T-helper 17 cell (primary cell): ENCODE measurements at regions not wholly inside any gene's neighbourhood (a gene's known extent, or its start where the extent isn't known, plus 50 kb on each side); places are given as distances from the start of the nearest gene placed in this dataset.

Experiments
- ATAC-seq: fragments of 150-1000 bp; cut with Tn5 transposase; 2 replicates; pipeline ENCODE4 v1.10.0; 2021; ENCODE audit warnings: mild to moderate bottlenecking, moderate library complexity
- DNase-seq, 3 donors: peaks; one replicate each; pipeline versions ENCODE4 v3.0.0 to v3.0.0-alpha.2; 2020 to 2021
- H3K9me3 ChIP-seq: one replicate; pipeline ENCODE4 v1.7.0; 2013; ENCODE audit warnings: low read length, mild to moderate bottlenecking; ENCODE audit not compliant: control insufficient read depth, poor library complexity, severe bottlenecking
- H3K27ac Mint-ChIP-seq: one replicate; pipeline ENCODE4 v1.8.0; 2022; ENCODE audit warnings: mild to moderate bottlenecking, moderate library complexity, mixed read lengths
- H3K27me3 Mint-ChIP-seq: one replicate; pipeline ENCODE4 v1.8.0; 2022; ENCODE audit warnings: mixed read lengths
- H3K36me3 Mint-ChIP-seq: one replicate; pipeline ENCODE4 v1.8.0; 2022; ENCODE audit warnings: low read depth, mixed read lengths
- H3K4me1 Mint-ChIP-seq: one replicate; pipeline ENCODE4 v1.8.0; 2022; ENCODE audit warnings: mild to moderate bottlenecking, mixed read lengths
- H3K4me3 Mint-ChIP-seq: one replicate; pipeline ENCODE4 v1.8.0; 2022; ENCODE audit warnings: mild to moderate bottlenecking, moderate library complexity, mixed read lengths

DNA sequence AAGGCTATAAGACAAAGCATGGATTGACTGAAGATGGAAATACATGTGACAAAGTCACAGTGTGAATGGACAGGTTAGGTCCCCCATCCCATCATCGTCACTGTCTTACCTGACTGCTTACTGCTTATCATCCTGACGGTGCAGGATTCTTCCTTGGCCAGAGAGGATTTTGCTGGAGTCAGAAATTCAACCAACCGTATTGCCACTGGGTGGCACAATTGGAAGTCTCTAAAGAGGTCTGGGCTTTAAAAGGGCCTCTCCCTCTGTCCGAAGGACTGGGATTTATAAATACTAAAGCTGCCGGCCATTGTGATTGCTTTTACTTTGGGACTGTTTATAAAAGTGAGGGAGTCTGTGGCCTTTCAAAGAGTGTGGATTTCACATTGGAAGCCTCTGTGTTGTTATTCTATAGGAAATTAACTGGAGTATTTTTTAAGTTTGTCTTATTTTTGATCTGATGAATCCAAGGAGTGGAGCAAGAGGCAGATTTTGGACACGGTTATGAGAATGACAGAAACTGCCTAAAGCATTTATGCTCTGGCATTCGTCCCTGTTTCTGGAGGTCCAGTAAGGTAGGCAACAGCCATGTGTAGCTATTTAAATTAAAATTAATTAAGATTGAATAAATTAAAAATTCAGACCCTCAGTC lies 113.3 kb upstream of the CREB5 start:
- Mint-ChIP-seq H3K4me3 (no peak overlapping the region), H3K27me3 (peaks cover 16% of the 10 kb centered on the region), H3K4me1 (peaks cover 2% of the 10 kb centered on the region), H3K36me3 (no peaks in the 10 kb centered on the region), H3K27ac (no peak overlapping the region)
- DNase-seq (no peak), ATAC-seq (no peak)
- no peaks in the 10 kb centered on the region for H3K9me3 ChIP-seq

DNA sequence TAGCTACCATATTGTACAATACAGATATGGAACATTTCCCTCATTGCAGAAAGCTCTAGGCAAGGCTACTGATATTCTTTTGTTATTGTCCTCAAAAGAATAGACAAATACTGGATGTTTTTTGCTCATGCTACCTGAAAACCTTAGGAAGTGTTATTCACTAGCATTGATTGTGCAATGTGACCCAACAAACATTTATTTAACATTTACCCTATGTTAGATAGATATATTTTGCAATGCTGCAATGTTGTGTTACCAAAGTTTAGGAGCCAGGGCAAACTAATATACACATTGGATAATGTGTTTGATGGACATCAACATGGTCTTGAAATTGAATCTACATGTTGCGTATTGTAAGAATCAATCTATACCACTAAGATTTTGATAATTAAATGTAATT lies 112.8 kb upstream of the CREB5 start:
- Mint-ChIP-seq H3K36me3 (no peaks in the 10 kb centered on the region), H3K4me1 (peaks cover 2% of the 10 kb centered on the region), H3K27me3 (peaks cover 16% of the 10 kb centered on the region), H3K4me3 (no peak overlapping the region), H3K27ac (no peak overlapping the region)
- H3K9me3 ChIP-seq, result no peaks in the 10 kb centered on the region
- ATAC-seq (no peak), DNase-seq (no peak)

DNA sequence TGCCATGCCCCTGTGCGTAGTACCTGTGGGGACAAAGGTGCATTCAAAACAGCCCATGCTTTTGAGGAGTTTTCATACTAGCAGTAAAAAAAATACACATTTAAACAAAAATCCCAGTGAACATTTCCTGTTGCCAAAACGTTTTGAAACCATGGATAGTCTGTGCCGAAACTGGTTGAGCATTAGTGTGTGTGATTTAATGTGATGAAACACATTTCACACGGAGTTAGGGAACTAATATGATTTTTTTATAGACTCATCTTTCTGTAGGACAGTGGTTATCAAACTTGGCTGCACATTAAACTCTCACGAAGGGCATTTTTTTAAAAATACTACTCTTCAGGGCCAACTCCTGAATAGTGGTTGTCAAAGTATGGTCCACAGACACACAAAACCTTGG lies 111.8 kb upstream of the CREB5 start:
- Mint-ChIP-seq H3K27me3 (peaks cover 14% of the 10 kb centered on the region), H3K27ac (no peak overlapping the region), H3K4me1 (peaks cover 4% of the 10 kb centered on the region), H3K36me3 (no peaks in the 10 kb centered on the region), H3K4me3 (no peak overlapping the region)
- H3K9me3 ChIP-seq, result no peaks in the 10 kb centered on the region
- ATAC-seq, result no peak
- DNase-seq, result no peak

DNA sequence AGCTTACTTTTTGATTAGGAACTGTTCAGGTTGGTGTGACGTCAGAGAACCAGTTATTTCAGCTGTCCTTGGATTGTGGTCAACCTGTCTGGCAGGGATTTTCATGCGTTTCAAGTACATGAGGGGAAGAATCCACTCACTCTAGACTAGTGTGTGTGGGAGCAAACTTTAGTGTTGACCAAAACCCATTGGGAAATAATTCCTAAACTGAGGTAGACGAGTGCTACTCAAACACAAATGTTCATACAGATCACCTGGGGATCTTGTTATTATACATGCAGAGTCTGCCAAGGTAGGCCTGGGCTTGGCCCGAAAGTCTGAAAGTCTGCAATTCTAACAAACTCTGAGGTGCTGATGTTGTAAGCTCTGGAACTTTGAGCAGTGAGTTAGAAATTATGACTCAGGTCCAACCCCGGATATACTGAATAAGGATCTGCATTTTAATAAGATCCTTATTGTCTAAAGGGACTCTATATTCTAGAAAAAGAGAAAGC lies 111.1 kb upstream of the CREB5 start:
- H3K9me3 ChIP-seq, result no peaks in the 10 kb centered on the region
- no peaks in the 10 kb centered on the region for H3K36me3 Mint-ChIP-seq
- no peak overlapping the region for H3K27ac Mint-ChIP-seq
- no peak overlapping the region for H3K4me3 Mint-ChIP-seq
- peaks cover 4% of the 10 kb centered on the region for H3K4me1 Mint-ChIP-seq
- no peak for ATAC-seq
- no peak for DNase-seq
- peaks cover 11% of the 10 kb centered on the region for H3K27me3 Mint-ChIP-seq

DNA sequence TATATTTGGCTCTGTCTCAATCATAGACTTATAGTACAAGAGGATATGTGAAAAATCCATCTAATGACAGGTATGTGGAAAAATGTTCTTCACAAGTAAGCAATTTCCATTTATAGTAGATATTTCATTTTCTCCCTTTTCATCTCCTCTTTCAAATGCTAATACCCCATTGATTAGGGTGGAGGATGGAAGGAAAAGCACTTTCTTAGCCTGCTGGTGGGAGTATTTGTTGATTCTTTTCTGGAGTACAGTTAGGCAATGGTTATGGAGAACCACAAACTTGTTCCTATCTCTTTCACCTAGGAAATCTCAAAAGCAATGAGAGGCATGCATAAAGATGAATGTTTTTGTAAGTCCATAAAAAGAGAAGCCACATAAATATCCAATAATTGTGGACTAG lies 108.0 kb upstream of the CREB5 start:
- no peak overlapping the region for H3K27ac Mint-ChIP-seq
- peaks cover 20% of the 10 kb centered on the region for H3K27me3 Mint-ChIP-seq
- no peak for ATAC-seq
- H3K9me3 ChIP-seq, result no peaks in the 10 kb centered on the region
- no peak overlapping the region for H3K4me3 Mint-ChIP-seq
- DNase-seq, result no peak
- no peaks in the 10 kb centered on the region for H3K36me3 Mint-ChIP-seq
- peaks cover 2% of the 10 kb centered on the region for H3K4me1 Mint-ChIP-seq

DNA sequence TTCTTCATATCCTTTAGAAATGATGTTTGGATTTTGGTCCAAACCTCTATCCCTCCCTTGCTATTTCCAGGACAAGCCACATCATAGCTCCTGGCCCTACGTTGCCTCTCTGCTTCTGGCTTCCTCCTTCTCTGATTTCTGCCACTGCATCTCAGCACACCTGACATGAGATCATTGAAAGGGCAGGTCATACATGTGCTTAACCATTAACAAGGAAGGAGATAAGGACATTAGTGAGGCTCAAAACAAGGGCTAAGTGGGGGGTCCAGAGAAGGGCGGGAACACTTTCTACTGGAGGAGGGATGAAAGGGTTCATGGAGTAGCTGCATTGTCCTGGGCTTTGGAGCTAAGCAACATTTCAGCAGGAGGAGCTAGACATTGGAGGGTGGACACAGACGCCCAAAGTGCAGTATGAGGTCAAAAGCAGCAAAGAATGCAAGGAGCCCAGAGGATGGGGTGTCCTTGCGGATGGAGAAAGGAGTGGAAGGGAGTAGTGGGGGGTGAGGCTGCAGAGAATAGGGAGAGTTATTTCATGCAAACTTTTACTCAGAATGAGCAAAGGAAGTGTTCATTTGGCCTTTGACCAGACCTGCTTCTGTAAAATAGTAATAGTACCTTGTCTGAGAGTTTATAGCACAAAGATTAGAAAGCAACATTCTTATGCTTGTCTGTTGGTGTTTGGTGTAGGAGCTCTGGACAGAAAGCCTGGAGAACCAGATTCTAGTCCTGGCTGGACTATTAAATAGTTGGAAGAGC lies 102.4 kb upstream of the CREB5 start:
- Mint-ChIP-seq H3K27ac (no peak overlapping the region), H3K36me3 (no peaks in the 10 kb centered on the region)

DNA sequence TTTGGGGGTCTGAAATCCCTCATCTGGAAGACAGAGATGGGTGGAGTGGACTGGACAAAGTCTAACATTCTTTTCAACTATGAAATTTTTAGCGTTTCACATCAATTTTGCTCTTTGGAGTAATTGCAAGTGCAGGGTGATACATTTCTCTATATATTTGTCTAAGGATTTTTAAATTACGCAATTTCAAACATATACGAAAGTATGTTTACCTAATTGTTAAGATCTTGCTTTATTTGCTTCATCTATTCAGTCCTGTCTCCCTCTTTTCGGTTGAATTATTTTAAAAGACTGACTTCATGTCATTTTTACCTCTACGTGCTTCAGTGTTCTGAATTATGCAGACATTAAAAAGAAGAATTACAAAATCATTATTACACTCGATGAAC lies 101.9 kb upstream of the CREB5 start:
- ATAC-seq (no peak), DNase-seq (no peak)
- H3K27ac Mint-ChIP-seq, result no peak overlapping the region
- peaks cover 2% of the 10 kb centered on the region for H3K4me1 Mint-ChIP-seq
- peaks cover 64% of the 10 kb centered on the region for H3K27me3 Mint-ChIP-seq
- no peak overlapping the region for H3K4me3 Mint-ChIP-seq
- H3K9me3 ChIP-seq, result no peaks in the 10 kb centered on the region
- H3K36me3 Mint-ChIP-seq, result no peaks in the 10 kb centered on the region

More for the DNA sequence above, 102.4 kb upstream of the CREB5 start:
- ATAC-seq (no peak), DNase-seq (no peak)
- Mint-ChIP-seq H3K4me3 (no peak overlapping the region), H3K27me3 (peaks cover 65% of the 10 kb centered on the region), H3K4me1 (peaks cover 4% of the 10 kb centered on the region)
- no peaks in the 10 kb centered on the region for H3K9me3 ChIP-seq

DNA sequence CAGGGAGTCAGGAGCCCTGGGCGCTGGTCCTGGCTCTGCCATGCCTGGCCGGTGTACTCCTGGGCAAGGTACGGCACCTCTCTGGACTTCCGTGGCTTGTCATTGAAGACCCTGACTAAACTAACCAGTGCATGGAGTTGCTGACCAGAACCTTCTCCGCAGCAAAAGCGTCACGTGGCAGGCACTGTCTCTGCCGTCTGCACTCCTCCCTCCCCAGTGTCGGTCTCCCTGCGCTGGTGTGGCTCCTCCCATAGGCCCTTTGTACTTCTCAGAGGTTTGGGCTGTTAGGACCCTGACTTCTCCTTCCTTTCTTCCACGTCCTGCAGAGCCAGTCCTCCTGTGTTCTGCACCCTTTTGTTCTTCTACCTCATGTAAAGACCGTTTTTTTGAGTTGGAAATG lies 100.6 kb upstream of the CREB5 start:
- no peaks in the 10 kb centered on the region for H3K9me3 ChIP-seq
- H3K4me3 Mint-ChIP-seq, result no peak overlapping the region
- H3K36me3 Mint-ChIP-seq, result no peaks in the 10 kb centered on the region
- peaks cover 74% of the 10 kb centered on the region for H3K27me3 Mint-ChIP-seq
- no peak for ATAC-seq
- peaks cover 5% of the 10 kb centered on the region for H3K4me1 Mint-ChIP-seq
- DNase-seq, result no peak
- no peak overlapping the region for H3K27ac Mint-ChIP-seq

DNA sequence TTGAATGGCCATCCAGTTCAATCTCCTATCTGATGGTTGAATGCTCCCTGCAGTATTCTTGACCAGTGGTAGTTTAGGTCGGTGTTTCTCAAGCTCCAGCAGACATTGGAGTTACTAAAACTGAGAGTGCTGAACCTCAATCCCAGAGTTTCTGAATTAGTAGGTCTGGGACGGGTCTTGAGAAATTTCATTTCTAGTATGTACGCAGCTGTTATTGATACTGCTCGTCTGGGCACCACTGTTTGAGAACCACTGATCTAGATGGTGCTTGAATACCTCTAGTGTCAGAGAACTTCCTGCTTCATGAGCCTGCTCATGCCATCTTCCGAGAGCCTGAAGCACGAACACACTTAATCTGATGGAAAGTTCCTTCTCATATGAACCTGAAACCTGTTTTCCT lies 99.4 kb upstream of the CREB5 start:
- H3K9me3 ChIP-seq, result no peaks in the 10 kb centered on the region
- Mint-ChIP-seq H3K4me3 (no peak overlapping the region), H3K27ac (no peak overlapping the region), H3K36me3 (no peaks in the 10 kb centered on the region), H3K27me3 (peaks cover 74% of the 10 kb centered on the region), H3K4me1 (peaks cover 5% of the 10 kb centered on the region)
- ATAC-seq (no peak), DNase-seq (no peak)

DNA sequence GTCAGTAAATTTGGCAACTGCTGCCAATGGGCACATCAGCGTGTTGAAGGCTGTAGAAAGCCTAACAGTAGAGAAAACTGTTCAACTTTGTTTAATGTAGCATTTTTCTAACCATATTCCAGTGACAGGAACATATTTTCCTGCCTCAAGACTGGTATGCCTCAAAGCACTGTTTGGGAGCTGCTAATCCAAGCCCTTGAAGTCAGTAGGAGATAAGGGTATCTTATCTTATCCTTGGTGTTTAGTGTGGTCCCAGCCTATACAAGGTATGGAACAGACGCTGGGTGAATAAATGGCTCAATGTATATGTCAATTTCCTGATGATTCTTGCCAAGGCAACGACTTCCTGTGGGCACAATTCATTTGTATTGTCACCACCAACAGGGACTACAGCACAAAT lies 97.5 kb upstream of the CREB5 start:
- DNase-seq, result no peak

DNA sequence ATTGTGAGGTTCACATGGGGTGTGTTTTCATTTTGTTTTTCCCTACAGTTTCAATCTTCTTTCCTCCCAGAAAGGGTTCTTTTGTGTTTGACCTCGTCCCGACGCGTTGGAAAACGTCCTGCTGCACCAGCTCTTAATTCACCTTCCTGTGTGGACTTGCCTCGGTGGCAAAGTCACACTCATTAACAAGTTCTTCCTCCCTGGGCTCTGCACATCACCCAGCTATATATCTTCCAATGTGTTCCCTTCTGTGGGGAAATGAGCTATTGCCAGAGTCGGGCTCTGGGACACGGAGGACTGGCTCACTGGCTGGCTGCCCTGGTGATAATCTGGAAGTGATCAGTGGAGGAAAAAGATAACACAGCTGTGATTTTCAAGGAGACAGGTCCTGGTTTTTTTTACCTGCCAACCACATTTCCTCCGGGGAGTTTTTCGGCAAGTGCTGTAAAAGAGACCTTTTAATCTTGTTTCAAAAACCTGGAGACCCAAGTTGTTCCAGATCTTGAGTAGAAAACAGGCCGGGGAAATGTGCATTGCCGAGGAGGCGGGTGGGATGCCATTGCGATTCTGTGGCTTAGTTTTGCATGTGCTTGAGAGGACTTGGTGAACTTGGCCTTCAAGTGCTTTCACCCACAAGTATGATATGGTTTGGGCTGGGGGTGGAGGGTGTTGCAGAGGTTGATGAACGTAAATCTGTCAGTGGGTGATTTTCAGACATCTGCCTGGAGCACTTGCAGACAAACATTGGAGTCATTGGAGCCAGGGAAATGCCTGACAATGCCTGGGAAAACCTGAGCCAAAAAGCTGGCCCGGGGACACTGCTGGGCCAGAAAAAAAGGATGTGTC lies 96.5 kb upstream of the CREB5 start:
- H3K27ac Mint-ChIP-seq, result peak overlapping the region; percentile 30
- ATAC-seq, result no peak
- DNase-seq, result no peak
- no peaks in the 10 kb centered on the region for H3K36me3 Mint-ChIP-seq
- H3K4me3 Mint-ChIP-seq, result no peak overlapping the region
- H3K4me1 Mint-ChIP-seq, result peaks cover 5% of the 10 kb centered on the region
- peaks cover 64% of the 10 kb centered on the region for H3K27me3 Mint-ChIP-seq
- no peaks in the 10 kb centered on the region for H3K9me3 ChIP-seq

More for the DNA sequence above, 97.5 kb upstream of the CREB5 start:
- no peaks in the 10 kb centered on the region for H3K36me3 Mint-ChIP-seq
- no peaks in the 10 kb centered on the region for H3K9me3 ChIP-seq
- no peak overlapping the region for H3K27ac Mint-ChIP-seq
- peaks cover 69% of the 10 kb centered on the region for H3K27me3 Mint-ChIP-seq
- ATAC-seq, result no peak
- no peak overlapping the region for H3K4me3 Mint-ChIP-seq
- H3K4me1 Mint-ChIP-seq, result peaks cover 5% of the 10 kb centered on the region

DNA sequence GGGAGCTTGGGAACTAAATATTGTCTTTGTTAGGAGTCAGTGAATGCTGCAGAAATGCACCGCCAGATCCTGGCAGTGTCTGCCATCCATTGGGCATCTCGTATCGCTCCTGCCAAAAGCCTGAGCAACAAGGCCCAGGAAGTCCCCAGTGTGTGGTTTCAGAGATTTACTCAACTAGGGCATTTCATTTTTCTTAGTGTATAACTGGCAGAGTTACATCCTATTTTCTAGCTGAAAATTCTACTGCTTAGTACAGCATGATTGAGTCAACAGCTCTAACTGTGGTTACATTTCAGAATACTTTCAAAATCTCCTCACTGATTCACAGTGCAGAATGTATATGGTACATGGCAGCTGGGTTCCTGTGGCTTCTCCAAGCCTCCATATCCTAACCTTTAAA lies 95.8 kb upstream of the CREB5 start:
- peaks cover 5% of the 10 kb centered on the region for H3K4me1 Mint-ChIP-seq
- no peak overlapping the region for H3K27ac Mint-ChIP-seq
- ATAC-seq (no peak), DNase-seq (no peak)
- peaks cover 61% of the 10 kb centered on the region for H3K27me3 Mint-ChIP-seq
- no peaks in the 10 kb centered on the region for H3K9me3 ChIP-seq
- H3K4me3 Mint-ChIP-seq, result no peak overlapping the region
- H3K36me3 Mint-ChIP-seq, result no peaks in the 10 kb centered on the region

DNA sequence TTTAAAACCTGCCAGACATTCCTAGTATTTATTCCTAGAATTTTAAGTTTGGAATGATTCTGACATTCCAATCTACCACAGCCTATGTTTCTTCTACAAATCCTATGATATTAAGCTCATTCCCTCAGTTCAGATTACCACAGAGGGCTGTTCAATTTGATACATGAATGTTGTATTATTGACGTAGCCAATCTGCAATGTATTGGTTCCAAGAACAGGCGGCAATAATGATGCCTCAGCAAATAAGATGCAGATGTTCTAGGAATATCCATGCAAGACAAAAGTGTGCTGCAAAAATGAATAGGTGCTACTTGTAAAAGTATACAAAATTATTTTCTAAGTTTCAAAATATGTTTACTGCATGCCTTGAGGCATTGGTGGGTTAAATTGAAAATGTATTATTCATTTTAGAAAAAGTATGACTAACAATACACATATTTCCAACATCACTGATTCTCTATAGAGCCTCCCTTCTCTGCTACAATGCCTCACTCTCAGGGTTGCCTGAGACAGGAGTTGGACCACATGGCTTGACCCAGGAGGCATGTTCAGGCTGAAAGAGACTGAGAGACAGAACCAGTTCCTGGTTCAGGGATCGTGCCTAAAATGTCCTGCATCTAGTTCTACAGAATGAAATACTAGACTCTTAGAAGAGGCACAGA lies 94.1 kb upstream of the CREB5 start:
- peaks cover 44% of the 10 kb centered on the region for H3K27me3 Mint-ChIP-seq
- ATAC-seq (no peak), DNase-seq (no peak)
- H3K27ac Mint-ChIP-seq, result no peak overlapping the region
- peaks cover 5% of the 10 kb centered on the region for H3K4me1 Mint-ChIP-seq
- H3K9me3 ChIP-seq, result no peaks in the 10 kb centered on the region
- H3K36me3 Mint-ChIP-seq, result no peaks in the 10 kb centered on the region
- H3K4me3 Mint-ChIP-seq, result no peak overlapping the region
